HG03103 (cell line): ENCODE measurements at regions not wholly inside any gene's neighbourhood (a gene's known extent, or its start where the extent isn't known, plus 50 kb on each side); places are given as distances from the start of the nearest gene placed in this dataset.
"Not testable (repeated sequence)": the region's sequence is repeated elsewhere in the genome, so short reads cannot be mapped to it uniquely, and the experiment has no call there.

Experiments used
- ATAC-seq: cut with Tn5 transposase; IDR thresholded peaks from one replicate; pipeline ENCODE4 v1.9.1; 2021; ENCODE audit warnings: low read depth; ENCODE audit not compliant: unreplicated experiment

GRCh38 chr6:25175681-25176080 is 103.5 kb upstream of the CARMIL1 start:
- ATAC-seq = no peak

DNA sequence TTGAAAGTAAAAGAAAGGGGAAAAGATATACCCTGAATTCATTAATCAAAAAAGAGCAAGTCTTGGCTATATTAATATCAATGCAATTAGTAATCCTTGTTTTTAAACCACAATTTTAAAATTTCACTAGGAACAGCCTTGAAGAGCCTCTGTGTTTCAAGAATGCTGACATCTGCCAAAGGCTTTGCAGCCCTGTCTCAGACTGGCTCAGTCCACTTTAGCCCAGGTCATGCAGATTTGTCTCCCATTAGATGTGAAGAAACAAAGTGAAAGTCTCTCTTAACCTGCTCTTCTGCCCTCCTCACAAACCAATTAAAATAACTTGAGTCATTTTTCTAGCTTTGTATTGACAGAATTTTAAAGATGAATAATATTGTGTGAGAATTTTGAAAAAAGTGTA is 102.7 kb upstream of the CARMIL1 start:
- no peak for ATAC-seq

GRCh38 chr6:25177500-25178028 is 101.6 kb upstream of the CARMIL1 start:
- ATAC-seq = no peak

DNA sequence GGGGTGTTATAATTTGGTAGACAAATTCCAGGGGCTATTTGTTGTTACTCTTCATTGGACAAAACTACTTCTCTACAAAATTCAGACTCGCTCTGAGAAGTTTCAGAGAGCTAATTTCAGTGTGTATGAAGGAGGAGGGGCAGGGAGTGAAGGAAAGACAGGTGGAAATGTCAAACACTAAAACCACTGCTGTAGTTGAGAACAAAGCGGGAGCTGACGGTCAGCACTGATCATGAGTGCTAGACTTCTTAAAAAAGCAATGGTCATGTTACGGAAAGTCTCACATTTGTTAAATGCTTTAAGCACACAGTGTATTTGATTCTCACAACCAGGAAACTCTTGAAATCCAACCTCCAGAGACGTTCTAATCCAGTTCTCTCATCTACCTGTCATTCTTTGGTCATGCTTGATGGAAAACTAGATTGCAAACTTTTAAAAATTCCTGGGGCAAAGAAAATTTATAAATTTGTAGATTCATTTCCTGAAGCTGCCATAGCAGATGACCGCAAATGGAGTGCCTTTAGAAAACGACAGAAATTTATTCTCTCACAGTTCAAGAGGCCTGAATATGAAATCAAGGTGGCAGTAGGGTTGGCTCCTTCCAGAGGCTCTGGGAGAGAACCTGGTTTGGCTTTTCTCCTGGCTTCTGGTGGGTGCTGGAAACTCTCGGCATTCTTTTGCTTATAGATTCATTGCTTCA is 100.7 kb upstream of the CARMIL1 start:
- no peak for ATAC-seq

DNA sequence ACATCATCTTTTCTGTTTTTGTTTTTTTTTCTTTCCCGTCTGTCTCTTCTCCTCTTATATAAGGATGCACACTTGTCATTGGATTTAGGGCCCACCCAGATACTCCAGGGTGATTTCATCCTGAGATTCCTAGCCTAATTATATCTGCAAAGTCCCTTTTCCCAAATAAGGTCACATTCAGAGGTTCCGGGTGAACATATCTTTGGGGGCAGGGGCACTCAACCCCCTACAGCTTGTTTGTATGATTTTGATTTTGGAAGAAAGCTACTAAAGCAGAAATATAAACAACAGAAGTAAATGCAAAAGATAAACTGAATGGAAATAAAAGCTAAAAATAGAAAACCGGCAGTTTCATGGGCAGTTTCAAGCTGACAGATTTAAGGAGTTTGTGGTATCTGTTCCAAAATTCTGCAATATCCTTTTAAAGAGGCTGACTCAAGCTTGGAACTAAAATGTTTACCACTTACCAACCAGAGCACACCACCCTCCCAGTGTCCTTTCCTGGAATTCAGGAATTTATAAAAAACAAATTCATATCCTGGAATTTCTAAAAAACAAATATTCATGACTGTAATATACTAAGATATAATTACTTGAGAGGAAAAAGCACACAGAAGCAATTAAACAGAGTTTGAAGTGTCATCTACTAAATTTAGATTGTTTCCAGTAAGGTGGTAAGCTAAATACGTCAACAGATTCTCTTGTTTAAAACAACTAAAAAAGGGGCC is 100.0 kb upstream of the CARMIL1 start:
- ATAC-seq = no peak

- ATAC-seq = no peak
Observed at GRCh38 chr6:25180630-25181349, 98.4 kb upstream of the CARMIL1 start.

- ATAC-seq = no peak
Observed at GRCh38 chr6:25181350-25181724, 97.8 kb upstream of the CARMIL1 start.

DNA sequence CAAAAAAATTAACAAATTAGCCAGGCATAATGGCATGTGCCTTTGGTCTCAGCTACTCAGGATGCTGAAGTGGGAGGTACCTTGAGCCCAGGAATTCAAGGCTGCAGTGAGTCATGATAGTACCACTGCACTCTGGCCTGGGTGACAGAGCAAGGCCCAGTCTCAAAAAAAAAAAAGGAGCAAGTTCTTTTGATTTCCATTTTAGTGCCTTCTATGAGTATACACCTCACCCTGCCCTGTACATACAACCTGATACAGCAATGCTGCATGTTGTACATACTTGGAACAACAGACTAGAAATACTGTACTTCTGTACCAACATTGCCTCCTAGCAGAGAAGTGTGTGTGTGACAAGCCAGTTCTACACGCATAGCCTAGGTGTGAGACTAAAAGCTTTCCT is 97.3 kb upstream of the CARMIL1 start:
- ATAC-seq = no peak

GRCh38 chr6:25186919-25187318 is 92.3 kb upstream of the CARMIL1 start:
- ATAC-seq = no peak

DNA sequence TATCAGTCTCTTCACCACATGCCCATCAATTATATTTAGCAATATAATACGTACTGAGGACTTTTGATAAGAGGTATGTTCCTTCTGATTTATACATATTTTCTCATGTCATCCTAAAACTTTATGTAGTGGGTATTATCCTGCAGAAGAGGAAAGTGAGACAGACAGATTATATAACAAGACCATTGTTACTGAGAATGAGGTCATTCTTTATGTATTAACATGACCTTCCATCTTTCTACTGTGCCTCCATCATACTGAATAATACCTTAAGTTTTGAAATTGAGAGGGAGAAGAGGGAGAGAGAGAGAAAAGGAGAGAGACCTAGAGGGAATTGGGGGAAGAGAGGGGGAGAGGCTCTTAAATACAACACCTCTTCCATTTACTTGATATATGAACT is 90.9 kb upstream of the CARMIL1 start:
- no peak for ATAC-seq

GRCh38 chr6:25192590-25193459 is 86.3 kb upstream of the CARMIL1 start:
- no peak for ATAC-seq

- no peak for ATAC-seq
Observed at GRCh38 chr6:25193460-25194171, 85.6 kb upstream of the CARMIL1 start.

GRCh38 chr6:25194172-25194678 is 84.9 kb upstream of the CARMIL1 start:
- no peak for ATAC-seq

DNA sequence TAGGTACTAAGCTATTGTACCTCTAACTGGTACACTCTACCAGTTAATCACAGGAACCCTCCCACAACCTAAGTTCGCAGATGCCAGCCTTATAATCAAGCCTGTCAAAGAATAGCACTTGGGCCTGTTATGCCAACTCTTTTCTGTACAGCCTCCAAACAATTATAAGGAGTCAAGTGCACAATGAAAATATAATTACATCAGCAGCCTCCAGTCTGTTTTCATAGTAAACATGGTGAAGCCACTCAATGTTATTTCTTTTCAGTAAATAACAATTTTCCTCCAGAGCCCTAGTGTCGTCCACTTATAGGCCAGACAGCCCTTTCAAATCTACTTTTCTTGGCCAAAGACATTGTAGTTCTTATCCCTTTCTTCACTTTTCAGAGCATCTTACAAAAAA is 82.7 kb upstream of the CARMIL1 start:
- no peak for ATAC-seq

DNA sequence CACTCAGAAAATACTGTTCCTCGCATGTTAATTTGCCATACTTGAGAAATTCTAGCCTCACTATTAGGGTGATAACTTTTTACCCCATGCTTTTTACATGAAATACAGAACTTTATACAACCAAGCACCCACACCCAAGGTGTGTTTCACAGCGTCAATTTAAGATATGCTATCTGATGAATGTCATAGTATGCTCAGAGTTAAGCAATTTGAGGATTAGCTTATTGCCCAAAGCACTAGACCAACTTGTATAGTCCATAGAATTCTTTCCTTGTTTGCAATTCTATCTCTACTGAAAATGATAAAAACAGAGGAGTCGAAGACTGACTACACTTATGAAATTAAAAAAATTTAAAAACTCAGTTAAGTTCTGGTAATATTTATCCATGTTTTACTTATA is 82.1 kb upstream of the CARMIL1 start:
- no peak for ATAC-seq

DNA sequence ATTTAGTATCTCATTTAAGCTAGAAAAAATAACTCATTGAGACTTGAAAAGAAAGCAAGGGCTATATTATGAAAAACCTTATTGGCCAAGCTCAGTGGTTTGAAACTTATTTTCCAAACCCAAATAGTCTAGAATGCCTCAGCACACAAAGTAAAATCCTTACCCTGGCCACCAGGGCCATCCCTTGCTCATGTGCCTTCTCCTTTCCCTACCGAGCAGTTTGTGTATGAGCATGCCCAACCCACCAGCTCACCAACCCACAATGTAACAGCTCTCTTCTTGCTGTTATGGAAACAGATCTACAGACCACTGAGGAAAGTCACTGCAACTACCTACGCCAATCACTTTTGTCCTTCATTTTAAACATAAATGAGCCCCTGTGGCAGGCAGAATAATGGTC is 79.6 kb upstream of the CARMIL1 start:
- ATAC-seq = no peak

GRCh38 chr6:25202504-25202903 is 76.7 kb upstream of the CARMIL1 start:
- no peak for ATAC-seq

DNA sequence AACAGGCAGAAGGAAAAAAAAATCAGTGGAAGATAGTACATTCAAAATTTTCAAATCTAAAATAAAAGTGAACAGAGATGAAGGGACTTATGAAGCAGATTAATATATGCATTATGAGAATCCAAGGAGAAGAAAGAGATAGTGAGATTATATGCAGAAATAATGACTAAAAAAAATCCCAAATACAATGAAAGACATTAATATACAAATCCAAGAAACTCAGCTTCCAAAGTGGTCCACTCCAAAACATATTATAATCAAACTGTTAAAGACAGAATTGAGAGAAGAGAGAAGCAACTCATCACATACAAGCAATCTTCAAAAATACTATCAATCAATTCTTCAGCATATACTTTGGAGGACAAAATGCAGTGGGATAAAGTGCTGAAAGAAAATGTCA is 73.5 kb upstream of the CARMIL1 start:
- no peak for ATAC-seq

- ATAC-seq = not testable (repeated sequence)
Observed at GRCh38 chr6:25207453-25208155, 71.6 kb upstream of the CARMIL1 start.
